GM08714 (cell line): ENCODE measurements at regions not wholly inside any gene's neighbourhood (a gene's known extent, or its start where the extent isn't known, plus 50 kb on each side); places are given as distances from the start of the nearest gene placed in this dataset.
"Not testable (repeated sequence)": the region's sequence is repeated elsewhere in the genome, so short reads cannot be mapped to it uniquely, and the experiment has no call there.

Source experiments
- H3K4me3 ChIP-seq: fragments of 200-500 bp; sonication (Bioruptor generic); 2 replicates; pipeline ENCODE4 v1.5.1; 2014; ENCODE audit warnings: mild to moderate bottlenecking, low read length, inconsistent platforms
- ZNF274 ChIP-seq: IDR thresholded peaks from 2 replicates; pipeline ENCODE4 v1.6.1; 2012; ENCODE audit warnings: mild to moderate bottlenecking, low read depth, low read length

DNA sequence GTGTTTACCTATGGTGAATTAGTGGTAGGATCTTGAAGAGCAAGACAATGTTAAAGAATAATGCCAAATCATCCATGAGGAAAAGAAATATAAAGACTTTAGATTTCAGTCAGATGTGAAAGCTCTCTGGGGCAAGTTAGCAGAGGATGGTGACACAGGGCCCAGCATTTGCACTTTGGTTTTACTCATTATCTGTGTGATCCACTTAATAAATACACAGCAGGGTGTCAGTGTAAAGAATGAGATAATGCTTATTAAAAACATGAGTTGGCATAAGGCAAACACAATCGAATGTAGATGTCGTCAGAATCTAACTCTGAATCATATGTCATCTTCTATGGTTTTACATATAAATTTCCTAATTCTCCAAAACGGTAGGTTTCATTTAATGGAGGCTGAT, 130.4 kb upstream of the PREP start:
- TF ChIP-seq ZNF274 = no peak
- H3K4me3 ChIP-seq = no peak overlapping the region

DNA sequence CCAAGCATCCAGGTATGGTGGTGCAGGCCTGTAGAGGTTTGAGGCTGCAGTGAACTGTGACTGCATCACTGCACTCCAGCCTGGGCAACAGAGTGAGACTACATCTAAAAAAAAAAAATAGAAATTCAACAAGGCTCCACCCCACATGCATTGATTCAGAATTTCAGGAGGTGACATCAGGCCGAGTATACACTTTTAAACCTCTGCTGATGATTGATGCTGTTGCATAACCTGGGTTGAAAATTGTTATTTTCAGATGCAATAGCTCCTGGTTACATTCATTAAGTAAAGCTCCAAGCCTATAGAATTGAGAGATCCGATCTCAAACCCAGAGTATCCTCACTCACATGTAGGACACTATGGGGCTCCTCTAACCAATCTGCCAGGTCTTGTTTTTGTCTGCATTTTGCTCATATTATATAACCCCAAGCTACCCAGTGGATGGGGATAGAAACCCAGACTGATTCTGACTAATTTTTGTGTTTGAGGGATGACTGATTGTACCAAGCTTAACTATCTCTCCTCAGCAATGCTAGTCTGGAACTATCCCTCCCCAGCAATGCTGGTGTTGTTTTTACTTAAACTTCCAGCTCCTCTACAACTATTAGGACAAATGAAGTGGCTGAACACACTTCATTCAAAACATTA, 123.5 kb upstream of the PREP start:
- no peak overlapping the region for H3K4me3 ChIP-seq
- TF ChIP-seq ZNF274 = no peak

DNA sequence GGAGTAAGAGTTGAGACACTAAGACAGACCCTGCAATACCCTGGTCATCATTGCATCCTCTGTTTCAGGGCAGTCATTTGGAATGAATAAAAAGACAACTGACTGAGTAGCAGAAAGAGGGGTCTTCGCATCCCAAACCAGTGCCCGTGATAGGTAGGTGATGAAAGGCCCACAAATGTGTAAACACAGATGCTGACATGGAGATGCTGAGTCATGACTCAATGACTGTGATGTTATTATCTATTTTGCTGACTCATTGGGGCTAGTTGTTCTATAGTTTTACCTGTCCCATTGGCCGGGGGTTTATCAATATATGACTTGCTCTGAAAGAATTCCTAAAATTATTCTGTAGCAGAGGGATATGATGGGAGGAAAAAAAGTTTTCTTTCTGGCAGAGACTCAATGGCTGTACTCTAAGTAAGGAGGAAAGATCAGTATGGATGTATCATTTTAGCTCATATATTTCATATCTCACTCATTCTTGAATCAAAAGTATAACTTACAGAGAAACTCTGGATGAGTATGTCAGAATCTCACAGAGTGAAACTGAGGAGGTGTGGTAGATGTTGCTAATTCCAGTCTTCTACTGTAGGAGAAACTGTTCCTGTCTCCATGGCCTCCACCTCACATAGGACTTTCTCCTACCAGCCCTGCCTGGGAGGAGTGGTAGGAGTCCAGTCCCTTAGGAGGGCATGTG, 119.9 kb upstream of the PREP start:
- TF ChIP-seq ZNF274 = no peak
- no peak overlapping the region for H3K4me3 ChIP-seq

DNA sequence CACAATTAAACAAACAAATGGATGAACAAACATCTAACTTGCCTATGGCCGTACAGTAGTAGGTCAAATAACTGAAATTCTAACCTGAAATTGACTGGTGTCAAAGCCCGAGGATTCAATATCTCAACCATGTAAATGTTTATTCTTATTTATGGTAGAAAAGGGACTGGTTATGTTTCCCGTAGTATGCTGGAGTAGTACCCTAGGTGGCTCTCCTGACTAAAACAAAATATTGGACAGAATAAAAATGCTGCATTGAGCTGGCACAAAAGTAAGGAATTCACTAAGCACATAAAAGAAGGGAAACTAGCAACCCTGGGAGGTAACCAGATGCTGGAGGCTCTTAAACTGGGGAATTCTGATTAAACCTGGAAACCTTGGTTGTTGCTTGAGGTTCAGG, 117.1 kb upstream of the PREP start:
- no peak overlapping the region for H3K4me3 ChIP-seq
- TF ChIP-seq ZNF274 = no peak

DNA sequence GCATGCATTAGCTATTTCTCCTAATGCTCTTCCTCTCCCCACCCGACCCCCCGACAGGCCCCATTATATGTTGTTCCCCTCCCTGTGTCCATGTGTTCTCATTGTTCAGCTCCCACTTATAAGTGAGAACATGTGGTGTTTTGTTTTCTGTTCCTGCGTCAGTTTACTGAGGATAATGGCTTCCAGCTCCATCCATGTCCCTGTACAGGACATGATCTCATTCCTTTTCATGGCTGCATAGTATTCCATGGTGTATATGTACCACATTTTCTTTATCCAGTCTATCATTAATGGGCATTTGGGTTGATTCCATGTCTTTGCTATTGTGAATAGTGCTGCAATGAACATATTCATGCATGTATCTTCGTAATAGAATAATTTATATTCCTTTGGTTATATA, 116.1 kb upstream of the PREP start:
- not testable (repeated sequence) for H3K4me3 ChIP-seq

DNA sequence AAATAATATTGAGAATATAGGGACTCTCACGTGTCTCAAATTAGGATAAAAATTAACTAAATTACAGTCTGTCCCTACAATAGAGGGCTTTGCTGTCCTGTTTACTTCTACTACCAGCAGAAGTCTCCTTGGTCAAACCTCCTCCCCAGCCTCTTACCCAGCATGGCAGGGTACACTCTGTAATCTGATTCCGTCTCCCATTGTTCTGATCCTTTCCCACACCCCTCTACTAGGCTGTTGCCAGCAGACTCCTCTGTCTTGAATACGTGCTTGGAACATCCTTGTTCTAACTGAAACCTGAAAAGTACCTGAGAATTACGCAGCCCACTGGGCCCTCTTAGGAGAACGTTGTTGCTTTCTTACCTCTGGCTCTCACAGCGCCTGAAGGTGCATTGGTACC, 112.2 kb upstream of the PREP start:
- TF ChIP-seq ZNF274 = no peak
- no peak overlapping the region for H3K4me3 ChIP-seq

DNA sequence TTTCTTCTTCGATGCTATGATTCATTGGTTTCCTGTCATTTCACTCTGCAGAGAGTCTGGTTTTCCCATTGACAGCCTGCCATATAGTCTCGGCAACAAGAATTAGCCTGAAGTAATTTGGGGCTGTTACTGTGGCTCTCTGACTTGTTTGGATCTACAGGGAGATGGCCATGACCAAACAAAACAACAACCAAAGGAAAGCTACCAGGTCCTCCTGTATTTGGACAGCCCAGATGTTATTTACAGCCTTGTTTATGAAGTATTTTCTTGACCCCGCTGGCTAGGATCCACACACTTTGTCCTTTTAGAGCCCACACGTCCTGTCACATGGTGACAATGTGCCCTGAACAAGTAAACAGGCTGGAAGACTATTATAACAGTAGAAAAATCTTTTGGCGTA, 111.4 kb upstream of the PREP start:
- H3K4me3 ChIP-seq = no peak overlapping the region
- TF ChIP-seq ZNF274 = no peak

DNA sequence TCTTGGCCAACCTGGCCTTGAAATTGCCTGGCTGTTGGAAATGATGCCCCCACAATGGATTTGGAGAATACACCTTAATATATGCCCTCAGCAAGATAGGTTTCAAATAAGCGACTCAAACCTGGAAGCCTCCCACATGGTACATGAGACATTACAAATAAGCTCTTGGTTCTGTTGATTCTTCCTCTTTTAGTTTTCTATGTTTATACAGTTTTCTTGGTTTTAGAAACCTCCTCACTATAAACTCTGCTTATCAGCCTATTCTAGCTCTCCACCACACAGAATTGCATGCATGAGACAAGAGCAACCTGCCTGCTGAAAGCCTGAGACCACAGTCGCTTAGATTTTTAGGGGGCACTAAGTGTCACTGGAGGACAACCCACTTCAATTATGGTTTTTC, 108.8 kb upstream of the PREP start:
- no peak overlapping the region for H3K4me3 ChIP-seq
- TF ChIP-seq ZNF274 = no peak

DNA sequence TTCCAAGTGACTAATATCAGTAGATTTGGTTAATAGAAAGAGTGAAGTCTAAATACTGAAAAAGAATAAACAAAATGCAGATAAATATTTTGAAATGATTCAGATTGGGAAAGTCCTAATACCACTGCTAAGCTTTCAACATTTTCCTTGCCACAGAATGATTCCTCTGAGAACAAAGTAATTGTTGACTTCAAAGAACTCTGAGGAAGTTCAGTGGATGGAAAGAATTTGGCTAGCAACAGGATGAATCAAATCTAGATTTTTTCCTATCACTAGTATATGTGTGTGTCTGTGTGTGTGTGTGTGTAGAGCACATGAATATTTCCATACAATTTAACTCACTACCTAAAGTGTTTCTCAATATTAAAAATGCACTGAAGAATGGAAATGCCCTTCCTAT, 107.9 kb upstream of the PREP start:
- TF ChIP-seq ZNF274 = no peak
- no peak overlapping the region for H3K4me3 ChIP-seq

DNA sequence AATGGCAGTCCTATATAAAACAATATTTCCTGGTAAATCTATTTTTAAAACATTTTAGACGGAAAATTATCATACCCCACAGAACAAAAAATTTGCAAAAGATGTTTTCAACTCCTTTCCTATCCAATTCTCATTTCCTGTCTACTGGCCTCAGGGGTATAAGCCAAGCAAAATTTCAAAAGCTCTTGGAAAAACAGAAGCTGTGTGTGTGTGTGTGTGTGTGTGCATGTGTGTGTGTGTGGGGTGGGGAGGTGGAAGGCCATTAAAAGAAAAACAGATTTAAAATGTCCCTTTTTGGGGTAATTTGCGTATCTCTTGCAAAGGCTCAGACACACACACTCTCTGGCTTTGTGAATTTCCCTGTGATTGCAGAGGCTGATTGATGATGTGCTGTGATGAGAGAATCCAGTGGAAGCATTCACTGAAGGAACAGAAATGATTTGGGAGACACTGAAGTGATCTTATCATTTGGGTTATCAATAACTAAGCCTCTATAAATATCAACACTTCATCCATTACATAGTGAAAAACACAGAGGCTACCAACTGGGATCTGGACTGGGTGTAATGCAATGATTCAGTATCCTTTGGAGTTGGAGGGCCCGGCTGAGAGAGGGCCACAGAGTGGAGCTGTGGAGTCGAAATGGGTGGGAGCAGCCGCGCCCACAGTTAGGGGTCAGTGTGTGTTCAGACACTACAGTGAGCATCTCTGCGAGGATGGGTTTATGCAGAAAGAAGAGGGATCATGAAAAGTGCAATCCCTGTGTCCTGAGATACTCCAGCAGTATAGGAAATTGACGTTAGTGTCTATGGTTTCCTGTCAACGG, 106.8 kb upstream of the PREP start:
- no peak for TF ChIP-seq ZNF274
- H3K4me3 ChIP-seq = no peak overlapping the region

DNA sequence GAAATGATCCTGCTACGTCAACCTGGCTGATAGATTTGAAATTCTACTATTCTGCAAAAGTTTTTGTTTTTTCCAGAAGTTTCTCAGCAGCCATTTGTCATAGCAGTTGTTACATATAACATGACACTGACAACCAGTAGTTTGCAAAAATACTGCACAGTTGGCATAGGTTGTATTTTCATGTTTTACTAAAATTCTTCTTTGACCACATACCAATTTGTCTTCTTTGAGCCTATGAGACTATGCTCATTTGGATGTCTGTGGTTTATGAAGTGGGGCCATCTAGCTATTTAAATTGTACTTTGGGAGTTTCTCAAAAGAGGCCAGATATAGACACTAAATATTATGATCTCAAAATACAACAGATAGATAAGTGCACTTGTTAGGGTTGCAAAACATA, 104.9 kb upstream of the PREP start:
- TF ChIP-seq ZNF274 = no peak
- H3K4me3 ChIP-seq = no peak overlapping the region

DNA sequence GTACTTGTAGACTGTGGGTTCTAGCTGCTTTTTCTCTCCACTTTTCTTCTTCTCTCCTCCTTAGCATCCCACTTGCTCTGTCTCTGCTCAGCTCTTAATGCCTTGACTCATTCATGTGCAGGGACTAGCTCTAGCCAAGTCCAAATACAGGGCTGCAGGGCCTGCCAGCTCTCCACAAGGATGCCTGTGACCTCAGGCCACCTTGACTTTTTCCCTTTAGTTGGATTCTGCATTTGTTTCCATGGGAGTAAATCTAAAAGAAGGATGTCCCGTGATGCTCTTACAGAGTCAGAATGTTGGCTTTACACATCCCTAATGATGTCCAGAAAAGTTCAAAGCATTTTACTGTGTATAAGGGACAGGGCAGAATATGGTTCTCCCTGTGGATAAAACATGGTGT, 101.8 kb upstream of the PREP start:
- no peak for TF ChIP-seq ZNF274
- H3K4me3 ChIP-seq = no peak overlapping the region

DNA sequence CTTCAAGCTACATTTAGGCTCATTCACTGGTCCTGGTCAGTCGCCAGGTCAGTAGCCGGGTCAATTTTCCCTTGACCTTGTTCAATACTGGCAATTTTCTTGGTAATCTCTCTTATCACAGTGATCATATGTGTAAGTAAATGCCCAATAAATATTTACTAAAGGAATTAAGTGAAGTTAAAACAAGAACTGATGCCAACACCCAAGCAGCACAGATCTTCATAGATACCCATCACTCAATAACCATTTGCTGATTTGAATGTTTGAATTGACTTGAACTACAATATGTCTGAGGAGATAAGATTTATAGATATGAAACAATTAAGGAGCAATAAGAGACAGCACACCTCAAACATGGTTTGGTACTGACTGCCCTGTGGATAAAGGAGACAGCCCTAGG, 100.8 kb upstream of the PREP start:
- no peak overlapping the region for H3K4me3 ChIP-seq
- TF ChIP-seq ZNF274 = no peak

DNA sequence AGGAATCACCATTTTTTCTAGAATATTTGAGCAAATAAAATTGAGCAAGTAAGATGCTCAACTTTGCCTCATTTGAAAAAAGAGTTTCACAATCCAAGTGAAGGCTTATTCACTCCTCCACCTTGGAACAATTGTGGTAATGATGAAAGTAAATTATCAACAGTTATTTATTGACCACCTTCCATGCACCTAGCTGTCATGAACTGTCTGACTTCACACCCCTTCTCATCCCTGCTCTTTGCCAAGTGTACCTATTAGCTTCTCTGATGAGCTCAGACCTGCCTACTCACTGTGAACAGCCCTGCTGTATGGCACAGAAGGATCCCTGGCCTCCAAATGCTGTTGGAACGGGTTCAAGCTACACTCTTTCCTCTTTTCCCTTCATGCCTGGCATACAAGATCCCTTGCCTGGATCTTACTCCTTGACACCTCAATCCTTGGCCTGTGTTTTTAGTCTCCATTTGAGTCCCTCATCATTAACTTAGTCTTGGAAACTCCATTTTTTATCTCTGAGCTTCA, 99.0 kb upstream of the PREP start:
- TF ChIP-seq ZNF274 = no peak
- H3K4me3 ChIP-seq = no peak overlapping the region

DNA sequence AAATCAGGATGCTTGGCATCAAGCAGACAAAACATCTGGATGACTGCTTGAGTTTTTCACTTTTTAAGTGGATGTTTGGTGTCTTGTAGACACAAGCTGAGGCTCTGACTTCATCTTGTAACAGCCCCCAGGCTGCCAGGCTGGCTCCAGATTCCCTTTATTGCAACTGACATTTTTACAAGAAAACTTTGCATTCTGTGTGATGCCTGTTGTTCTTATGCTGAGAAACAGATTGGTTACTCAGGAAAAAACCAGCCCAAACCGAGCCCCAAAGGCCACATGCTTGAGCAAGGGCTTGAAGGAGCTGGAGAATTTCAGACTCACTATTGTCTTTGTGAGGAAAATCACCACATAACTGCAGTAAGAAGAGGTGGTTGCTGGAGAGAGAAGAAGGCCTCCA, 98.4 kb upstream of the PREP start:
- no peak for TF ChIP-seq ZNF274
- H3K4me3 ChIP-seq = no peak overlapping the region
